Breast epithelium (tissue), 3 donors: ENCODE measurements at regions not wholly inside any gene's neighbourhood (a gene's known extent, or its start where the extent isn't known, plus 50 kb on each side); places are given as distances from the start of the nearest gene placed in this dataset.

Source experiments
- CTCF ChIP-seq, 3 donors: fragments of 450-650 bp; IDR thresholded peaks; one replicate each; pipeline ENCODE4 v1.5.1; 2016 to 2017; ENCODE audit warnings: antibody characterized with exemption in 3 of 3, mild to moderate bottlenecking in 3 of 3, moderate library complexity in 3 of 3
- POLR2A ChIP-seq: fragments of 450-650 bp; IDR thresholded peaks from one replicate; pipeline ENCODE4 v1.6.1; 2016; ENCODE audit warnings: antibody characterized with exemption, mild to moderate bottlenecking, moderate library complexity

GRCh38 chr14:49980027-49980426 is 87.1 kb downstream of the ARF6 start:
- TF ChIP-seq CTCF (IDR thresholded peaks at IDR 0.05) (no peak), POLR2A (no peak)
